ENCODE measurements at regions not wholly inside any gene's neighbourhood (a gene's known extent, or its start where the extent isn't known, plus 50 kb on each side); places are given as distances from the start of the nearest gene placed in this dataset.
A peak's percentile ranks its signal among the peaks of the same experiment; 100 is the strongest.

DNA sequence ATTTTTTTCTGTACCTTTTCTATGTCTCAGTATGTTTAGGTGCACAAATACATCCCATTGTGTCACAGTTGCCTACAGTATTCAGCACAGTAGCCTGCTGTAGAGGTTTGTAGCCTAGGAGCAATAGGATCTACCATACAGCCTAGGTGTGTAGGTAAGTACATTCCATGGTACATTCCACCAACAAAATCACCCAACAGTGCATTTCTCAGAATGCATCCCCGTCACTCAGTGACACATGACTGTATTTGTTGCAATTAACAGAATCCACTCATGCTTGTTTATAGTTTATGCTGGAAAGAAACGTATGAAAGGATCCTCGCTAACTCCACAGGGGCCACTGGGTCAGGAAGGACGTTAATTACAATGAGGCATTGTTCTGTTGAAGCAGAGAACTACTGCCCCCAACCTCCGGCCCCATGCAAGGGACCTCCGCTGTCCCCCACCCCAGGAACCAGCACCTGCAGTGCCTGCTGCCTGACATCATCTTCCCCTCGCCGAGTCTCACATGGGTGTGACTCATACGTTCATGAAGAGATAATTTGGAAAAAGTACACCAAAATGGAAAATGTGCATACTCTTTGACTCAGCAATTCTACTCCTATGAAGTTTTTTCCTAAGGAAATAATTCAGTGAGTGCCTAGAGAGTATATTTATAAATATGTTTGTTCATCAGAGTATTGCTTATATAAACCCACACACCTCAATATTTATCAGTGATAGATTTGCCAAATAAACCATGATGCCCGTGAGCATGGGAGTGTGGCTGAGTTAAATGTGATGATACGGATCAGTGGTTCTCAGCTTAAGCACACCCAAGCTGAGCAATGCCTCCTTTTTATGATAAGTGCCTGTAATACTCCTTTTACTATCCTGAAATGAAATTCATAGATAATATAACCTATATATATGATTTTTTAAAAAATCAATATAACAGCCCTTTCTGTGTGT lies 156.4 kb upstream of the ECI2 start (continued):
- TF ChIP-seq SAP30 (IDR thresholded peaks at IDR 0.05; ENCODE audit: borderline replicate concordance, insufficient read depth, low read depth, low read length, poor library complexity, severe bottlenecking) (no peak), UBTF (IDR thresholded peaks at IDR 0.05; ENCODE audit: borderline replicate concordance in 1 of 2, low read depth in 2 of 2, low read length in 2 of 2) (no peak), KLF6 (CRISPR knock-in tag; IDR thresholded peaks at IDR 0.05; ENCODE audit: borderline replicate concordance) (no peak), ZNF212 (CRISPR knock-in tag; IDR thresholded peaks at IDR 0.05) (no peak), SMARCA4 (IDR thresholded peaks at IDR 0.05) (peak; percentile 89), HDGF (IDR thresholded peaks at IDR 0.05) (no peak), MAZ (CRISPR knock-in tag; conservative IDR thresholded peaks at IDR 0.05 in 1 of 2, IDR thresholded peaks at IDR 0.05 in 1 of 2) (no peak), BHLHE40 (IDR thresholded peaks at IDR 0.05; ENCODE audit: low read length) (peak; percentile 53; the same call in 1 of the 2 replicates), YBX1 (IDR thresholded peaks at IDR 0.05) (no peak), MYNN (IDR thresholded peaks at IDR 0.05) (0 out of 2 replicates have a peak, but pooled peaks have one; percentile 10), MYNN (CRISPR knock-in tag; IDR thresholded peaks at IDR 0.05) (no peak), ZNF140 (CRISPR knock-in tag; IDR thresholded peaks at IDR 0.05) (no peak), TEAD4 (IDR thresholded peaks at IDR 0.05; ENCODE audit: low read length) (no peak), TEAD4 (CRISPR knock-in tag; IDR thresholded peaks at IDR 0.05; ENCODE audit: borderline replicate concordance) (no peak), PHF20 (IDR thresholded peaks at IDR 0.05; ENCODE audit: partially characterized antibody) (no peak), ARID2 (IDR thresholded peaks at IDR 0.05) (no peak), THRAP3 (IDR thresholded peaks at IDR 0.05; ENCODE audit: borderline replicate concordance) (no peak), SRSF9 (IDR thresholded peaks at IDR 0.05; ENCODE audit: borderline replicate concordance, low read depth, low read length) (no peak), CREBBP (IDR thresholded peaks at IDR 0.05; ENCODE audit: low read depth, low read length) (no peak), POLR2AphosphoS5 (IDR thresholded peaks at IDR 0.05; ENCODE audit: control insufficient read depth, insufficient read depth, low read depth, low read length) (no peak), SMAD4 (CRISPR knock-in tag; conservative IDR thresholded peaks at IDR 0.05) (no peak), ETV5 (CRISPR knock-in tag; IDR thresholded peaks at IDR 0.05; ENCODE audit: low read depth) (no peak), GABPB1 (CRISPR knock-in tag; IDR thresholded peaks at IDR 0.05) (0 out of 2 replicates have a peak, but pooled peaks have one; percentile 24)
- TF ChIP-seq, protein P1, sequence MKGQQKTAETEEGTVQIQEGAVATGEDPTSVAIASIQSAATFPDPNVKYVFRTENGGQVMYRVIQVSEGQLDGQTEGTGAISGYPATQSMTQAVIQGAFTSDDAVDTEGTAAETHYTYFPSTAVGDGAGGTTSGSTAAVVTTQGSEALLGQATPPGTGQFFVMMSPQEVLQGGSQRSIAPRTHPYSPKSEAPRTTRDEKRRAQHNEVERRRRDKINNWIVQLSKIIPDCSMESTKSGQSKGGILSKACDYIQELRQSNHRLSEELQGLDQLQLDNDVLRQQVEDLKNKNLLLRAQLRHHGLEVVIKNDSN (CRISPR knock-in tag; IDR thresholded peaks at IDR 0.05) = peak; percentile 23; the same call in 1 of the 2 replicates
- TF ChIP-seq, protein P2, sequence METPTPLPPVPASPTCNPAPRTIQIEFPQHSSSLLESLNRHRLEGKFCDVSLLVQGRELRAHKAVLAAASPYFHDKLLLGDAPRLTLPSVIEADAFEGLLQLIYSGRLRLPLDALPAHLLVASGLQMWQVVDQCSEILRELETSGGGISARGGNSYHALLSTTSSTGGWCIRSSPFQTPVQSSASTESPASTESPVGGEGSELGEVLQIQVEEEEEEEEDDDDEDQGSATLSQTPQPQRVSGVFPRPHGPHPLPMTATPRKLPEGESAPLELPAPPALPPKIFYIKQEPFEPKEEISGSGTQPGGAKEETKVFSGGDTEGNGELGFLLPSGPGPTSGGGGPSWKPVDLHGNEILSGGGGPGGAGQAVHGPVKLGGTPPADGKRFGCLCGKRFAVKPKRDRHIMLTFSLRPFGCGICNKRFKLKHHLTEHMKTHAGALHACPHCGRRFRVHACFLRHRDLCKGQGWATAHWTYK (CRISPR knock-in tag; IDR thresholded peaks at IDR 0.05) = no peak

Measured in K562 (cell line).